CD4-positive, CD25-positive, alpha-beta regulatory T cell (primary cell): ENCODE measurements at regions not wholly inside any gene's neighbourhood (a gene's known extent, or its start where the extent isn't known, plus 50 kb on each side); places are given as distances from the start of the nearest gene placed in this dataset.

Experiments
- ATAC-seq, 2 donors: fragments of 150-1000 bp; cut with Tn5 transposase; one replicate each; pipeline ENCODE4 v1.10.0; 2021; ENCODE audit warnings: low read depth in 2 of 2, moderate number of reproducible peaks in 2 of 2, moderate library complexity in 1 of 2
- DNase-seq, 3 donors: peaks; one replicate each; pipeline versions ENCODE4 v3.0.0 to v3.0.0-alpha.2; 2012 to 2022; ENCODE audit warnings: mixed read lengths in 1 of 3
- H3K27ac ChIP-seq: one replicate; pipeline ENCODE4 v1.7.0; 2013; ENCODE audit warnings: mild to moderate bottlenecking, low read length; ENCODE audit not compliant: insufficient read depth, poor library complexity, severe bottlenecking
- H3K27me3 ChIP-seq: one replicate; pipeline ENCODE4 v1.7.0; 2013; ENCODE audit warnings: low read length; ENCODE audit not compliant: control insufficient read depth, insufficient read depth
- H3K36me3 ChIP-seq: one replicate; pipeline ENCODE4 v1.7.0; 2013; ENCODE audit warnings: mild to moderate bottlenecking, low read length, moderate library complexity; ENCODE audit not compliant: control insufficient read depth, insufficient read depth
- H3K4me1 ChIP-seq: 2 replicates; pipeline ENCODE4 v1.7.0; 2013; ENCODE audit warnings: mild to moderate bottlenecking, low read length; ENCODE audit not compliant: insufficient read depth, control insufficient read depth, poor library complexity, severe bottlenecking
- H3K4me3 ChIP-seq: one replicate; pipeline ENCODE4 v1.7.0; 2013; ENCODE audit warnings: low read depth, mild to moderate bottlenecking, low read length, moderate library complexity
- H3K9me3 ChIP-seq, 2 experiments: 1 replicate in 1 of 2; 2 replicates in 1 of 2; pipeline ENCODE4 v1.7.0; 2013; ENCODE audit warnings: low read length in 2 of 2, mild to moderate bottlenecking in 1 of 2, moderate library complexity in 1 of 2; ENCODE audit not compliant: control insufficient read depth in 2 of 2
- H3K27ac Mint-ChIP-seq, 3 donors: one replicate each; pipeline ENCODE4 v1.8.0; 2020 to 2022; ENCODE audit warnings: mild to moderate bottlenecking in 3 of 3, mixed read lengths in 3 of 3, moderate library complexity in 2 of 3
- H3K27me3 Mint-ChIP-seq: one replicate; pipeline ENCODE4 v1.8.0; 2022; ENCODE audit warnings: mild to moderate bottlenecking, mixed read lengths
- H3K36me3 Mint-ChIP-seq: one replicate; pipeline ENCODE4 v1.8.0; 2020; ENCODE audit warnings: mixed read lengths
- H3K4me1 Mint-ChIP-seq, 4 donors: one replicate each; pipeline ENCODE4 v1.8.0; 2020 to 2022; ENCODE audit warnings: mixed read lengths in 4 of 4, mild to moderate bottlenecking in 1 of 4
- H3K4me3 Mint-ChIP-seq, 4 donors: one replicate each; pipeline ENCODE4 v1.8.0; 2020 to 2022; ENCODE audit warnings: mild to moderate bottlenecking in 4 of 4, mixed read lengths in 4 of 4, moderate library complexity in 3 of 4
- H3K9me3 Mint-ChIP-seq, 7 donors: one replicate each; pipeline ENCODE4 v1.8.0; 2020 to 2022; ENCODE audit warnings: mixed read lengths in 7 of 7, mild to moderate bottlenecking in 3 of 7, moderate library complexity in 2 of 7

GRCh38 chr4:66639361-66639760 is 905.9 kb downstream of the CENPC start:
- Mint-ChIP-seq H3K4me3 (no peak overlapping the region), H3K36me3 (no peaks in the 10 kb centered on the region), H3K27ac (no peak overlapping the region), H3K27me3 (no peaks in the 10 kb centered on the region), H3K4me1 (no peaks in the 10 kb centered on the region), H3K9me3 (peaks cover 0 to 13% (median 3%) of the 10 kb centered on the region in 7 donors)
- DNase-seq (no peak), ATAC-seq (no peak)
- no peaks in the 10 kb centered on the region for H3K4me1 ChIP-seq
- H3K4me3 ChIP-seq, result no peak overlapping the region
- H3K27ac ChIP-seq, result no peak overlapping the region
- H3K9me3 ChIP-seq, result no peaks in the 10 kb centered on the region
- no peaks in the 10 kb centered on the region for H3K36me3 ChIP-seq
- no peaks in the 10 kb centered on the region for H3K27me3 ChIP-seq

DNA sequence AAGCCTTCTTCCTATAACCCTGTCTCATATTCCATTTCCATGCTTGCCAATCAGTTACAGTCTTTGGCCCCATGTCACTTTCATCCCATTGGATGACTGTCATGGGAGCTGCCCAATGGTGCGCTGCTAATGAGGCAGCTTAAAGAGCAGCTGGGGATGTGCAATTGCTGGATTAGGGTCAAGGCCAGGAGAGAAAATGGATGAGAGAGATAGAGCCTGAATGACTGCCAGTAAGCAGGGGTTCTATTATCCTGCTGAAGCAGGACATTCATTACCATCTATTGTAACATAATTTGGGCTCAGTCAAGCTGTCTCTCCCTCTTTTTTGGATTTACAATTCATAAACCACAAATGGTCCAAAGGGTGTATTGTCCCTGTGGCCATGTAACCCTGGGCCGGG is 909.0 kb downstream of the CENPC start:
- peaks cover 0 to 9% (median 5%) of the 10 kb centered on the region in 7 donors for H3K9me3 Mint-ChIP-seq
- Histone ChIP-seq H3K4me1 (no peaks in the 10 kb centered on the region), H3K36me3 (no peaks in the 10 kb centered on the region), H3K9me3 (no peaks in the 10 kb centered on the region), H3K27ac (no peak overlapping the region), H3K27me3 (no peaks in the 10 kb centered on the region), H3K4me3 (no peak overlapping the region)
- H3K27me3 Mint-ChIP-seq, result no peaks in the 10 kb centered on the region
- no peak for ATAC-seq
- no peak for DNase-seq
- no peaks in the 10 kb centered on the region for H3K36me3 Mint-ChIP-seq
- no peaks in the 10 kb centered on the region for H3K4me1 Mint-ChIP-seq
- H3K27ac Mint-ChIP-seq, result no peak overlapping the region
- no peak overlapping the region for H3K4me3 Mint-ChIP-seq

GRCh38 chr4:66633477-66633876 is 911.8 kb downstream of the CENPC start:
- Mint-ChIP-seq H3K36me3 (no peaks in the 10 kb centered on the region), H3K27ac (no peak overlapping the region), H3K27me3 (no peaks in the 10 kb centered on the region), H3K4me1 (no peaks in the 10 kb centered on the region), H3K9me3 (peaks cover 0 to 9% (median 5%) of the 10 kb centered on the region in 7 donors), H3K4me3 (no peak overlapping the region)
- no peaks in the 10 kb centered on the region for H3K9me3 ChIP-seq
- ATAC-seq (no peak), DNase-seq (no peak)
- no peaks in the 10 kb centered on the region for H3K27me3 ChIP-seq
- H3K4me1 ChIP-seq, result no peaks in the 10 kb centered on the region
- no peak overlapping the region for H3K4me3 ChIP-seq
- no peak overlapping the region for H3K27ac ChIP-seq
- no peaks in the 10 kb centered on the region for H3K36me3 ChIP-seq

DNA sequence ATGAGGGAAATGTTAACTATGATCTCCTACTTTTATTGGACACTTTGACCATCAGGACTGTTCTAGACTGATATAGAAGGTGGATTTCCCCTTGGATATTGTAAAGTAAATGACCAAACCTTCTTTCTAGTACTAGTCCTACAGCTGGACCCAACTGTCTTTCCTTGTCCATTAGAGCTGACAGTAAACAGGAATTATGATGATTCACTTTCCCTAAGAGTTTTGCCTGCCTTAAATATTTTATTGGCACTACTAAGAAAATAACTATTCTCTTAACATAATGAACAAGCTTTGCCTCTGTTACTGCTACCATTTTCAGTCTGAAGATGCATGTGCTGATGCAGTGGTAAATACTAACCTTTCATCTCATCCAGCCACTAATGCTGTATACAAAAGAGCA is 915.4 kb downstream of the CENPC start:
- Histone ChIP-seq H3K36me3 (no peaks in the 10 kb centered on the region), H3K4me3 (no peak overlapping the region), H3K4me1 (no peaks in the 10 kb centered on the region), H3K27me3 (no peaks in the 10 kb centered on the region), H3K9me3 (no peaks in the 10 kb centered on the region), H3K27ac (no peak overlapping the region)
- ATAC-seq, result no peak
- DNase-seq, result no peak
- H3K4me3 Mint-ChIP-seq, result no peak overlapping the region
- H3K36me3 Mint-ChIP-seq, result no peaks in the 10 kb centered on the region
- no peak overlapping the region for H3K27ac Mint-ChIP-seq
- no peaks in the 10 kb centered on the region for H3K4me1 Mint-ChIP-seq
- no peaks in the 10 kb centered on the region for H3K27me3 Mint-ChIP-seq
- H3K9me3 Mint-ChIP-seq, result peaks cover 0 to 7% (median 3%) of the 10 kb centered on the region in 7 donors

GRCh38 chr4:66628146-66628545 is 917.2 kb downstream of the CENPC start:
- no peaks in the 10 kb centered on the region for H3K4me1 ChIP-seq
- H3K4me3 Mint-ChIP-seq, result no peak overlapping the region
- H3K4me1 Mint-ChIP-seq, result no peaks in the 10 kb centered on the region
- no peaks in the 10 kb centered on the region for H3K36me3 Mint-ChIP-seq
- H3K36me3 ChIP-seq, result no peaks in the 10 kb centered on the region
- H3K4me3 ChIP-seq, result no peak overlapping the region
- H3K27ac Mint-ChIP-seq, result no peak overlapping the region
- DNase-seq (no peak), ATAC-seq (no peak)
- no peaks in the 10 kb centered on the region for H3K27me3 Mint-ChIP-seq
- H3K27ac ChIP-seq, result no peak overlapping the region
- no peaks in the 10 kb centered on the region for H3K27me3 ChIP-seq
- H3K9me3 ChIP-seq, result no peaks in the 10 kb centered on the region
- H3K9me3 Mint-ChIP-seq, result peaks cover 0 to 9% (median 5%) of the 10 kb centered on the region in 7 donors

DNA sequence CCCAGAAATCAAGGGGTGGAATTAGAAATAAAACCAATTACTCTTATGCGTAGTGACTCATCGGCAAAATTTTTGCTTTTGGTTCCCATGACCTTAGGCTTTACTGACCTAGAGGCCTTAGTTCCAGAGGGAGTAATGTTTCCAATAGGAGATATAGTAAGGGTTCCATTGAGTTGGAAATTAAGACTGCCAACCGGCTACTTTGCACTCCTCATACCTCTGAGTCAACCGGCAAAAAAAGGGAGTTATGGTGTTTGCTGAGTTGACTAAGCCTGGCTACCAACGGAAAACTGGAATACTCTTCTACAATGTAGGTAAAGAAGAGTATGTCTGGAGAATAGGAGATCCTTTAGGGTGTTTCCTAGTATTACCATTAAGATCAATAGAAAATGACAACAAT is 919.8 kb downstream of the CENPC start:
- Histone ChIP-seq H3K9me3 (peaks cover 1 to 4% of the 10 kb centered on the region in 2 experiments), H3K4me3 (no peak overlapping the region), H3K4me1 (no peaks in the 10 kb centered on the region), H3K27me3 (no peaks in the 10 kb centered on the region), H3K27ac (no peak overlapping the region), H3K36me3 (no peaks in the 10 kb centered on the region)
- Mint-ChIP-seq H3K27me3 (no peaks in the 10 kb centered on the region), H3K4me3 (no peak overlapping the region), H3K4me1 (no peaks in the 10 kb centered on the region), H3K27ac (no peak overlapping the region), H3K36me3 (no peaks in the 10 kb centered on the region), H3K9me3 (peaks cover 0 to 20% (median 5%) of the 10 kb centered on the region in 7 donors)
- ATAC-seq, result no peak
- no peak for DNase-seq

DNA sequence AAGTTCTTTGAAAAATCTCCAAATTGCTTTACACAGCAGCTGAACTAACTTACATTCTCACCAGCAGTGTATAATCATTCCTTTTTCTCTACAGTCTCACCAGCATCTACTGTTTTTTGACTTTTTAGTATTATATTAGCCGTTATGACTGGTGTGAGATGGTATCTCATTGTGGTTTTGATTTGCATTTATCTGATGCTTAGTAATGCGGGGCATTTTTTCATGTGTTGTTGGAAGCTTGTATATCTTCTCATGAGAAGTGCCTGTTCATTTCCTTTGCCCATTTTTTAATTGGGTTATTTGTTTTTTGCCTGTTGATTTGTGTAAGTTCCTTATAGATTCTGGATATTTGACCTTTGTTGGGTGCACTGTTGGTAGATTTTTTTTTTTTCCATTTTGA is 931.7 kb downstream of the CENPC start:
- no peaks in the 10 kb centered on the region for H3K4me1 Mint-ChIP-seq
- DNase-seq (no peak), ATAC-seq (no peak)
- H3K27me3 Mint-ChIP-seq, result no peaks in the 10 kb centered on the region
- Histone ChIP-seq H3K4me1 (no peaks in the 10 kb centered on the region), H3K36me3 (no peaks in the 10 kb centered on the region), H3K27me3 (no peaks in the 10 kb centered on the region), H3K4me3 (no peak overlapping the region), H3K9me3 (peaks cover 0 to 10% of the 10 kb centered on the region in 2 experiments), H3K27ac (no peak overlapping the region)
- H3K36me3 Mint-ChIP-seq, result no peaks in the 10 kb centered on the region
- no peak overlapping the region for H3K4me3 Mint-ChIP-seq
- no peak overlapping the region for H3K27ac Mint-ChIP-seq
- H3K9me3 Mint-ChIP-seq, result peaks cover 0 to 46% (median 7%) of the 10 kb centered on the region in 7 donors

GRCh38 chr4:66609014-66609413 is 936.3 kb downstream of the CENPC start:
- Mint-ChIP-seq H3K27ac (no peak overlapping the region), H3K27me3 (no peaks in the 10 kb centered on the region), H3K4me1 (no peaks in the 10 kb centered on the region), H3K4me3 (no peak overlapping the region), H3K9me3 (peaks cover 0 to 11% (median 3%) of the 10 kb centered on the region in 7 donors), H3K36me3 (no peaks in the 10 kb centered on the region)
- H3K27me3 ChIP-seq, result no peaks in the 10 kb centered on the region
- H3K9me3 ChIP-seq, result no peaks in the 10 kb centered on the region
- ATAC-seq (no peak), DNase-seq (no peak)
- no peaks in the 10 kb centered on the region for H3K36me3 ChIP-seq
- no peak overlapping the region for H3K4me3 ChIP-seq
- H3K27ac ChIP-seq, result no peak overlapping the region
- no peaks in the 10 kb centered on the region for H3K4me1 ChIP-seq
